Coronary artery (tissue), 2 donors: ENCODE measurements at regions not wholly inside any gene's neighbourhood (a gene's known extent, or its start where the extent isn't known, plus 50 kb on each side); places are given as distances from the start of the nearest gene placed in this dataset.

Experiments
- DNase-seq: peaks from one replicate; pipeline ENCODE4 v3.0.0-alpha.2; 2017; ENCODE audit warnings: low spot score
- H3K27ac ChIP-seq, 2 donors: fragments of 200-600 bp; sonication (generic); one replicate each; pipeline ENCODE4 v1.5.1; 2016 to 2019
- H3K4me3 ChIP-seq: fragments of 200-600 bp; sonication (generic); 2 replicates; pipeline ENCODE4 v1.5.1; 2016; ENCODE audit warnings: mild to moderate bottlenecking, moderate library complexity
- TF ChIP-seq, protein P1 (sequence below): fragments of 200-600 bp; sonication (generic); IDR thresholded peaks from one replicate; pipeline ENCODE4 v1.5.1; 2019; ENCODE audit warnings: antibody characterized with exemption

DNA sequence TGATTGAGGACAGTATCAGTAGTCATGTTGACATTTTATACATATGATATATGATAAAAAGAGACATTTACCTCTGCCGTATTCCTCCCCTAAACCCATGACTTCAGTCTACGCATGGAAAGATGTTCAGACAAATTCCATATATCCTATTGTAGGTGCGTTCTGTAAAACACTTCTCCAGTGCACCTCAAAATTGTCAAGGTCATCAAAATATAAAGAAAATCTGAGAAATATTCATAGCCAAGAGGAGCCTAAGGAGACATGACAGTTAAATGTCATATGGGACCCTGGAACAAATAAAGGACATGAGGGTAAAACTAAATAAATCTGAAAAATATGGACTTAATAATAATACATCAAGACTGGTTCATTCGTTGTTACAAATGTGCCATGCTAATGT, 71.5 kb downstream of the CCER1 start:
- Histone ChIP-seq H3K27ac (no peak overlapping the region), H3K4me3 (no peak overlapping the region)
- TF ChIP-seq, protein P1, sequence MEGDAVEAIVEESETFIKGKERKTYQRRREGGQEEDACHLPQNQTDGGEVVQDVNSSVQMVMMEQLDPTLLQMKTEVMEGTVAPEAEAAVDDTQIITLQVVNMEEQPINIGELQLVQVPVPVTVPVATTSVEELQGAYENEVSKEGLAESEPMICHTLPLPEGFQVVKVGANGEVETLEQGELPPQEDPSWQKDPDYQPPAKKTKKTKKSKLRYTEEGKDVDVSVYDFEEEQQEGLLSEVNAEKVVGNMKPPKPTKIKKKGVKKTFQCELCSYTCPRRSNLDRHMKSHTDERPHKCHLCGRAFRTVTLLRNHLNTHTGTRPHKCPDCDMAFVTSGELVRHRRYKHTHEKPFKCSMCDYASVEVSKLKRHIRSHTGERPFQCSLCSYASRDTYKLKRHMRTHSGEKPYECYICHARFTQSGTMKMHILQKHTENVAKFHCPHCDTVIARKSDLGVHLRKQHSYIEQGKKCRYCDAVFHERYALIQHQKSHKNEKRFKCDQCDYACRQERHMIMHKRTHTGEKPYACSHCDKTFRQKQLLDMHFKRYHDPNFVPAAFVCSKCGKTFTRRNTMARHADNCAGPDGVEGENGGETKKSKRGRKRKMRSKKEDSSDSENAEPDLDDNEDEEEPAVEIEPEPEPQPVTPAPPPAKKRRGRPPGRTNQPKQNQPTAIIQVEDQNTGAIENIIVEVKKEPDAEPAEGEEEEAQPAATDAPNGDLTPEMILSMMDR, result no peak
- no peak for DNase-seq

DNA sequence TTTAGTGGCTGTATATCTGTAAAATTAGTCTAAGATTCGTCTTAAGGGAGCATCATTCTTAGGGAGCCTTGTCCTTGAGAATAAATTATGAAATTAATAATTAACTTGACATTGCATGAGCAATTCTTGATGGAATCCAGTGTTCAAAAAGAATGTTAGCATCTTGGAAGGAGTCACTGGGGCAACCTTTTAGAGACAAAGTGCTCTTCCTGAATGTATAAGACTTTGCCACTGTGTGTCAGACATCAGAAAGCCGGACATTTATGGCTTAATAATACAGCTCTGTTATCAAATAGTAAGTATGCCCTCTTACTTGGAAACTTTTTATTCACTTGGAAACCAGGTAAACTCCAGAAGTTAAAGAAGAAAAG, 83.3 kb downstream of the CCER1 start:
- H3K27ac ChIP-seq, result no peak overlapping the region
- H3K4me3 ChIP-seq, result no peak overlapping the region
- TF ChIP-seq, protein P1, result no peak
- DNase-seq, result no peak

DNA sequence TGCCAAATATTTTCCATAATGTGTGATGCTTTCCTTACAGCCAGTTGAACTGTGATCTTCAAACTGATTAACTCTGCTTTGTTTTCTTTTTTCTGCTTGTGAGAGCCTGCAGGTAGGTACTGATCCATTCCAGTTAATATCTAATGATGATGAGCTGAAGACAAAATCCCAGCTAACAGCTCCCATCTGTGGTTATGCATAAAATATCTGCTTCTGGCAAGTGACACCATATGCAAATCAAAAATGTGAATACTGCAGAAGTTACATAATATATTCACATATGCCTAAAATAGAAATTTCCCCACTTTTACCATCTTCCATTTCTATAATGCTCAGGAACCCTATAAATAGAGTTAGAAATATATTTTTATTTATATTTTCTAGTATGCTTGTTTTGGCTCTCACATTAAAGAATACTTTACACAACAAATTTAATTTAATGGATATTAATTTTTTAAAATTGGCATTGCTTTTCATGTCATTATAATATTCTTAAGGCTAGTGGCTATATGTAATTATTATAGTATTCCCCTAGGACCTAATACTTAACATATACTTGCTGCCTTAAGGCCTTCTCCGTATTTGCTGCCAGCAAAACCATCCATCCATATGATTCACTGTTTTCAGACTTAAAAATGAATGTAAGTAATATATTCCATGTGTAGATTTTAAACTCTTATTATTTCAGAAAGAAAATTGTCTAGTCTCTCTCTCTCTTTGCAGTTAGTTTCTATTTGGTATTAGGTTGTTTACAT, 83.8 kb downstream of the CCER1 start:
- TF ChIP-seq, protein P1, result no peak
- DNase-seq, result no peak
- Histone ChIP-seq H3K4me3 (no peak overlapping the region), H3K27ac (no peak overlapping the region)

DNA sequence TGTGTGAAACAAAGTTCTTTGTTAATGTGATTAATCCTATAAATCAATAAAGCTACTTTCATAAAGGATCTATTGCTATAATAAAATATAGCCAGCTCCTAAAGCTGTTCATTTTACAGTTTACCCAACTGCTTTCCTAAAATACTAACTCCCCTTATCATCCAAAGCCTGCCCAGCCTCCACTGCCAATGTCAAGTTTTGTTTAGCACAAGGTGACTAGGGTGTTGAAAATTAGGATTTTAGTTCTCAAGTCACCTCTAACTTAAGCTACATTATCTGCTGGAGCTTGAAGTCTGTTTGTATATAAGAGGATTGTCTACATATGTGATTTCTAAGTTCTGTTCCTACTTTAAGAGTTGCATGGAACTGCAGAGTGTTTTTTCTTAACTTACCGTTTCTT, 86.3 kb downstream of the CCER1 start:
- H3K27ac ChIP-seq, result no peak overlapping the region
- no peak overlapping the region for H3K4me3 ChIP-seq
- TF ChIP-seq, protein P1, result no peak
- DNase-seq, result no peak

DNA sequence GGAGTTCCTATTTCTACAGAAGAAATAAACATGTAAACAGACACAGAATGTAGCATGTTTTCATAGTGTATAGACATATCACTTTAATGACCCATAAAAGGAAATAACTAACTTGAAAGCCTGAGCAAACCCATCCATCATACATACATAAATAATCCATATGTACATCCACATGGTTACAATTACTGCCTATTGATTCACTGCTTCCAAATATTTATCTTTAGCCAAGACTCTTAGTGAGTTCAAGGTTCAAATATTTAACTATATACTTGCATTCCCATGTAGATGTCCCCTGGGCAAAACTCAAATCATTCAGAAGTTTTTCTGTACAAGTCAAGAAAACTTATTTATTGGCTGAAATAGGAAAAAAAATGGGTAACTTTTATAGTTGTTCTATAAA, 95.4 kb downstream of the CCER1 start:
- H3K27ac ChIP-seq, result no peak overlapping the region
- TF ChIP-seq, protein P1, result no peak

DNA sequence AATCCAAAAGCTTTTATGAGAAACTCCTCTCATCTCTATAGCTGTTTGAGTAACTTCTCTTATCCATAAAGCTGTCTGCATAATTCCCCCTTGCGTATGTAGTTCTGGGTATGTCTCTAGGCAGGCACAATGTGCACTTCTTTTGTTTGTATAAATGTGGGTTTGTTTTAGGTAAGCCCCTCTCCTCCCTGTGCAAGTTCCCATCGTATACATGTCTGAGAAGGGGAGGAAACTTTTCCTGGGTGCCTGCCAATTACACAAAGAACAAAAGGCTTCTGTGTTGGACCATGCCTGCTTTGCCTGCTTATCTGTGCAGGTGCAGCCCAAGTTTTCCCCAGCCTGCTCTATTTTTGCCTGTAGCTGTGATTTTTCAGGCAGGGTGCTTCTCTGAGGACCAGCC, 96.7 kb downstream of the CCER1 start:
- Histone ChIP-seq H3K4me3 (no peak overlapping the region), H3K27ac (no peak overlapping the region)
- TF ChIP-seq, protein P1, result no peak
- no peak for DNase-seq

More for the DNA sequence above, 95.4 kb downstream of the CCER1 start:
- no peak overlapping the region for H3K4me3 ChIP-seq
- DNase-seq, result no peak

DNA sequence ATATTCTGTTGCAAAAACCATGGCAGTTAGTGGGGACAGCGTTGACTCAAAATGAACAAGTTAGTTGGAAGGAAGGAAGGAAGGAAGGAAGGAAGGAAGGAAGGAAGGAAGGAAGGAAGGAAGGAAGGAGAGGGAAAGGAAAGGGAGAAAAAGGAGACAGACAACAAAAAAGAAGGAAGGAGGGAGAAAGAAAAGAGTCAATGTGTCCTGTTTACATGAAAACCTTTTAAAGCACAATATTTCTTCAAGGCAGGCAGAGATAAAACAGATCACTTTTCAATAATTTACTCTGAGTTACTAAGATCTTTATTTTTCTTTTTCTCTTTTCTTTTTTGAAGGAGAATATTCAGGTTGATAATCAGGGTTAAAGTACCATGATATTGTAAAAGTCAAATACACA, 99.4 kb downstream of the CCER1 start:
- H3K27ac ChIP-seq, result no peak overlapping the region
- no peak for DNase-seq
- TF ChIP-seq, protein P1, result no peak
- H3K4me3 ChIP-seq, result no peak overlapping the region
